ENCODE measurements at regions not wholly inside any gene's neighbourhood (a gene's known extent, or its start where the extent isn't known, plus 50 kb on each side); places are given as distances from the start of the nearest gene placed in this dataset.
"Not testable (repeated sequence)": the region's sequence is repeated elsewhere in the genome, so short reads cannot be mapped to it uniquely, and the experiment has no call there.

GRCh38 chr15:36039996-36040572 is 494.1 kb upstream of the DPH6 start:
- H3K27ac ChIP-seq = no peak overlapping the region
- no peak for DNase-seq
- no peaks in the 10 kb centered on the region for H3K36me3 ChIP-seq
- TF ChIP-seq POLR2AphosphoS5 (IDR thresholded peaks at IDR 0.05) (no peak), POLR2A (IDR thresholded peaks at IDR 0.05) (no peak), CTCF (IDR thresholded peaks at IDR 0.05) (no peak), EP300 (IDR thresholded peaks at IDR 0.05) (no peak)
- H3K4me1 ChIP-seq = no peaks in the 10 kb centered on the region
- 72 to 75% methylated on average over 5 of the region's 5 CpGs for WGBS, 2 donors
- intact Hi-C loops (cut with DNase I) = no loop called here
- H3K9me3 ChIP-seq = no peaks in the 10 kb centered on the region
- no peak overlapping the region for H3K4me3 ChIP-seq
- no peaks in the 10 kb centered on the region for H3K27me3 ChIP-seq

DNA sequence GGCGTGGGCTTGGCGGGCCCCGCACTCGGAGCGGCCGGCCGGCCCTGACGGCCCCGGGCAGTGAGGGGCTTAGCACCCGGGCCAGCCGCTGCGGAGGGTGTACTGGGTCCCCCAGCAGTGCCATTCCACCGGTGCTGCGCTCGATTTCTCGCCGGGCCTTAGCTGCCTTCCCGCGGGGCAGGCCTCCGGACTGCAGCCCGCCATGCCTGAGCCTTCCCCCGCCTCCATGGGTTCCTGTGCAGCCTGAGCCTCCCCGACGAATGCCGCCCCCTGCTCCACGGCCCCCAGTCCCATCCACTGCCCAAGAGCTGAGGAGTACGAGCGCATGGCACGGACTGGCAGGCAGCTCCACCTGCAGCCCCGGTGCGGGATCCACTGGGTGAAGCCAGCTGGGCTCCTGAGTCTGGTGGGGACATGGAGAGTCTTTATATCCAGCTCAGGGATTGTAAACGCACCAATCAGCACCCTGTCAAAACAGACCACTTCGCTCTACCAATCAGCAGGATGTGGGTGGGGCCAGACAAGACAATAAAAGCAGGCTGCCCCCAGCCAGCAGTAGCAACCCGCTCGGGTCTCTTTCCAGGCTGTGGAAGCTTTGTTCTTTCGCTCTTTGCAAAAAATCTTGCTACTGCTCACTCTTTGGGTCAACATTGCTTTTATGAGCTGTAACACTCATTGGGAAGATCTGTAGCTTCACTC is 501.2 kb upstream of the DPH6 start:
- not testable (repeated sequence) for H3K27ac ChIP-seq, H3K27me3 ChIP-seq

DNA sequence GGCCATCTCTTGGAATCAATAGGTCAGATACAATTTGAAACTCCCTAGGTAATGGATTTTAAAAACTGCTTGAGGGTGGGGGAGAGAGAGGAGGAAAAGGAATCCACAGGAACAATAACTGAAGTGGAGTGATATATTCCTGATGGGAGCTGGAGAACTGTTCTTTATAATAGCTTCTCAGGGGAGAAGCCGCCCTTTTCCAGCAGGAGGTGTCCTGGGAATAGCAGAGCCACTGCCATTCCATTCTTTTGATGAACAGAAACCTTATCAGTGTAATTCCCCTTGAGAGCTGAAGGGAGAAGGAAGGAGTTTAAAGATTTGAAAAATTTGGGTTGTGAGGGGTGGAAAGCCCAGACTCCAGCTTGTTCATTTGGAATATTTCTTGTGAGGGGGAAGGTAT is 504.9 kb upstream of the DPH6 start:
- no peak for DNase-seq
- no peak for TF ChIP-seq EP300 (IDR thresholded peaks at IDR 0.05)
- TF ChIP-seq CTCF (IDR thresholded peaks at IDR 0.05) = no peak
- no peak for TF ChIP-seq POLR2A (IDR thresholded peaks at IDR 0.05)
- TF ChIP-seq POLR2AphosphoS5 (IDR thresholded peaks at IDR 0.05) = no peak
- H3K36me3 ChIP-seq = no peaks in the 10 kb centered on the region
- H3K9me3 ChIP-seq = no peaks in the 10 kb centered on the region
- H3K4me1 ChIP-seq = no peaks in the 10 kb centered on the region
- H3K27me3 ChIP-seq = no peaks in the 10 kb centered on the region
- H3K27ac ChIP-seq = no peak overlapping the region
- WGBS, 2 donors = 61 to 75% methylated on average over 1 of the region's 1 CpG
- no peak overlapping the region for H3K4me3 ChIP-seq
- intact Hi-C loops (cut with DNase I) = loop anchor here (10.0 kb wide), 1 partner anchor 56 kb away; no protein-coding TSS in a partner anchor

More for the DNA sequence above, 501.2 kb upstream of the DPH6 start:
- H3K4me1 ChIP-seq; intact Hi-C loops (cut with DNase I); H3K9me3 ChIP-seq; H3K36me3 ChIP-seq; DNase-seq; H3K4me3 ChIP-seq: not testable (repeated sequence)
- WGBS, 2 donors = 92 to 94% methylated on average over 36 of the region's 36 CpGs

DNA sequence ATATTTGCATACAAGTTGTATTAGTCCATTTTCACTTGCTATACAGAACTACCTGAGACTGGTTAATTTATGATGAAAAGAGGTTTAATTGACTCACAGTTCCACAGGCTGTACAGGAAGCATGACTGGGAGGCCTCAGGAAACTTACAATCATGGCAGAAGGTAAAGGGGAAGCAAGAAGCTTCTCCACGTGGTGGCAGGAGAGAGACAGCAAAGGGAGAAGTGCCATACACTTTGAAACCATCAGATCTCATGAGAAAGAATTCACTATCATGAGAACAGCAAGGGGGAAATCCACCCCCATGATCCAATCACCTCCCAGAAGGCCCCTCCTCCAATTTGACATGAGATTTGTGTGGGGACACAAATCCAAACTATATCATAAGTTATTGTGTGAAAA is 506.7 kb upstream of the DPH6 start:
- H3K9me3 ChIP-seq, H3K36me3 ChIP-seq, H3K4me3 ChIP-seq, H3K27ac ChIP-seq, H3K4me1 ChIP-seq, H3K27me3 ChIP-seq, DNase-seq: not testable (repeated sequence)
- WGBS, 2 donors = 12 to 22% methylated on average over 1 of the region's 1 CpG
- intact Hi-C loops (cut with DNase I) = loop anchor here (10.0 kb wide), 1 partner anchor 58 kb away; no protein-coding TSS in a partner anchor

DNA sequence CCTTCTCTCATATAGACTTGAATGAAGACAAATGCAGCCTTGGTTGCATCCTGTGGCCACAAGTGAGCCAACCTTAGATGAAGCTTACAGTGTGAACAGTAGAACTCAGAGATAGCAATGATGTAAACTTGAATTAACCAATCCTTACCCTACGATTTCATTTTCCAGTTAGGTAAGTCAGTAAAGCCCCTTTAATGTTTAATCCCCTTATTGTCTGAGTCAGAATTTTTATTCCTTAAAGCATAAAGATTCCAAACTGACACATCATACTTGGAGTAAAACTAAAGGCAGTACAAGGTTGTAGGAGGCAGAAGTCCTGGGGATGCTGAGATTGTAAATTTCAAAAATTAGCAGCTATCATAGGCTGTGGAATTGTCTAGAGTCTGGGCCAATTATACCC is 507.8 kb upstream of the DPH6 start:
- no peak for TF ChIP-seq POLR2A (IDR thresholded peaks at IDR 0.05)
- TF ChIP-seq POLR2AphosphoS5 (IDR thresholded peaks at IDR 0.05) = no peak
- no peak for TF ChIP-seq EP300 (IDR thresholded peaks at IDR 0.05)
- no peak for TF ChIP-seq CTCF (IDR thresholded peaks at IDR 0.05)
- intact Hi-C loops (cut with DNase I) = loop anchor here (10.0 kb wide), 1 partner anchor 59 kb away; no protein-coding TSS in a partner anchor
- 55 to 77% methylated on average over 1 of the region's 1 CpG for WGBS, 2 donors
- Histone ChIP-seq H3K4me1 (no peaks in the 10 kb centered on the region), H3K4me3 (no peak overlapping the region), H3K9me3 (no peaks in the 10 kb centered on the region), H3K36me3 (no peaks in the 10 kb centered on the region), H3K27ac (no peak overlapping the region), H3K27me3 (no peaks in the 10 kb centered on the region)
- no peak for DNase-seq
